Sigmoid colon (tissue), 6 donors: ENCODE measurements at regions not wholly inside any gene's neighbourhood (a gene's known extent, or its start where the extent isn't known, plus 50 kb on each side); places are given as distances from the start of the nearest gene placed in this dataset.
A peak's percentile ranks its signal among the peaks of the same experiment; 100 is the strongest.

Experiments used
- DNase-seq: peaks from one replicate; pipeline ENCODE4 v3.0.0-alpha.2; 2019
- H3K27ac ChIP-seq, 4 donors: fragments of 200-600 bp; sonication (generic); one replicate each; pipeline ENCODE4 v1.5.1; 2016 to 2019; ENCODE audit warnings: mild to moderate bottlenecking in 1 of 4
- H3K27me3 ChIP-seq, 3 donors: fragments of 200-600 bp; sonication (generic); one replicate each; pipeline ENCODE4 v1.5.1; 2019; ENCODE audit warnings: mild to moderate bottlenecking in 1 of 3
- H3K36me3 ChIP-seq, 4 donors: fragments of 200-600 bp; sonication (generic); one replicate each; pipeline ENCODE4 v1.5.1; 2016 to 2019
- H3K4me1 ChIP-seq, 4 donors: fragments of 200-600 bp; sonication (generic); one replicate each; pipeline ENCODE4 v1.5.1; 2017 to 2019
- H3K4me3 ChIP-seq, 4 donors: fragments of 200-600 bp; sonication (generic); one replicate each; pipeline ENCODE4 v1.5.1; 2017 to 2019; ENCODE audit warnings: mild to moderate bottlenecking in 2 of 4, moderate library complexity in 1 of 4
- H3K9me3 ChIP-seq, 4 donors: fragments of 200-600 bp in 3 of 4; sonication (generic) in 3 of 4; one replicate each; pipeline versions ENCODE4 v1.5.1 to v1.6.1; 2013 to 2019
- CTCF ChIP-seq, 4 experiments: fragments of 450-650 bp in 3 of 4; fragments of 200-600 bp in 1 of 4; IDR thresholded peaks; one replicate each; pipeline ENCODE4 v1.5.1; 2016 to 2019; ENCODE audit warnings: antibody characterized with exemption in 4 of 4, mild to moderate bottlenecking in 3 of 4, moderate library complexity in 2 of 4
- EP300 ChIP-seq, 4 donors: sonication (generic); formaldehyde crosslinking; IDR thresholded peaks; one replicate each; pipeline ENCODE4 v1.6.1; 2017; ENCODE audit warnings: antibody characterized with exemption in 4 of 4
- POLR2A ChIP-seq, 2 donors: fragments of 450-650 bp; IDR thresholded peaks; one replicate each; pipeline ENCODE4 v1.6.1; 2016; ENCODE audit warnings: antibody characterized with exemption in 2 of 2, mild to moderate bottlenecking in 2 of 2, moderate library complexity in 2 of 2
- POLR2AphosphoS5 ChIP-seq, 4 donors: sonication (generic); formaldehyde crosslinking; IDR thresholded peaks; one replicate each; pipeline ENCODE4 v1.6.1; 2017; ENCODE audit warnings: antibody characterized with exemption in 4 of 4
- WGBS, 2 donors: extraction: QIAGEN DNeasy Blood & Tissue Kit; methylation state at CpG; one replicate each; pipeline ENCODE4 v1.1.7; 2013; 5-methylcytosine and 5-hydroxymethylcytosine counted together
- intact Hi-C: fragments of 100-400 bp; cut with DNase I; formaldehyde crosslinking; loops from one replicate; pipeline ENCODE4 v1.15.1; 2023
- donor health status: healthy with polysubstance abuse.
- donor health status: healthy.

- Histone ChIP-seq H3K27ac (no peak overlapping the region), H3K4me1 (peaks cover 0 to 21% (median 13%) of the 10 kb centered on the region in 4 donors), H3K36me3 (no peaks in the 10 kb centered on the region), H3K27me3 (no peaks in the 10 kb centered on the region), H3K9me3 (no peaks in the 10 kb centered on the region), H3K4me3 (no peak overlapping the region)
- DNase-seq, result no peak
- WGBS, 2 donors, result 59 to 82% methylated on average over 1 of the region's 1 CpG
- no peak for TF ChIP-seq POLR2A (IDR thresholded peaks at IDR 0.05)
- TF ChIP-seq EP300 (IDR thresholded peaks at IDR 0.05), result no peak
- TF ChIP-seq POLR2AphosphoS5 (IDR thresholded peaks at IDR 0.05), result no peak
- TF ChIP-seq CTCF (IDR thresholded peaks at IDR 0.05), result no peak
- intact Hi-C loops, result loop anchor here (2.0 kb wide), 1 partner anchor 760 kb away; no protein-coding TSS in a partner anchor
Observed at GRCh38 chr11:11027288-11027687, 169.4 kb upstream of the ZBED5 start.

- H3K27me3 ChIP-seq, result no peaks in the 10 kb centered on the region
- no peak for TF ChIP-seq CTCF (IDR thresholded peaks at IDR 0.05)
- TF ChIP-seq EP300 (IDR thresholded peaks at IDR 0.05), result no peak
- H3K4me3 ChIP-seq, result no peak overlapping the region
- H3K4me1 ChIP-seq, result peaks cover 0 to 13% (median 2%) of the 10 kb centered on the region in 4 donors
- no peaks in the 10 kb centered on the region for H3K9me3 ChIP-seq
- no peak for DNase-seq
- no peak overlapping the region for H3K27ac ChIP-seq
- WGBS, 2 donors, result 80 to 81% methylated on average over 2 of the region's 2 CpGs
- intact Hi-C loops, result no loop called here
- H3K36me3 ChIP-seq, result no peaks in the 10 kb centered on the region
Observed at GRCh38 chr11:11025087-11025486, 167.2 kb upstream of the ZBED5 start.

- TF ChIP-seq POLR2AphosphoS5 (IDR thresholded peaks at IDR 0.05) (no peak), CTCF (IDR thresholded peaks at IDR 0.05) (peak in 3 of 4 experiments; percentile 39 to 47 (median 43)), POLR2A (IDR thresholded peaks at IDR 0.05) (no peak)
- intact Hi-C loops, result loop anchor here (1.0 to 2.0 kb wide), 2 partner anchors 89 to 229 kb away; no protein-coding TSS in a partner anchor
- 16 to 37% methylated on average over 4 of the region's 4 CpGs for WGBS, 2 donors
- DNase-seq, result no peak
- H3K4me3 ChIP-seq, result no peak overlapping the region
- no peaks in the 10 kb centered on the region for H3K36me3 ChIP-seq
- H3K9me3 ChIP-seq, result no peaks in the 10 kb centered on the region
- H3K27ac ChIP-seq, result no peak overlapping the region
- no peaks in the 10 kb centered on the region for H3K4me1 ChIP-seq
- no peaks in the 10 kb centered on the region for H3K27me3 ChIP-seq
Observed at GRCh38 chr11:11022125-11022730, 164.4 kb upstream of the ZBED5 start.

GRCh38 chr11:11021563-11021962 lies 163.7 kb upstream of the ZBED5 start:
- DNase-seq, result no peak
- intact Hi-C loops, result no loop called here
- WGBS, 2 donors, result 62 to 79% methylated on average over 4 of the region's 4 CpGs
- Histone ChIP-seq H3K36me3 (no peaks in the 10 kb centered on the region), H3K4me1 (no peaks in the 10 kb centered on the region), H3K27ac (no peak overlapping the region), H3K27me3 (no peaks in the 10 kb centered on the region), H3K4me3 (no peak overlapping the region), H3K9me3 (no peaks in the 10 kb centered on the region)
- TF ChIP-seq POLR2A (IDR thresholded peaks at IDR 0.05) (no peak), CTCF (IDR thresholded peaks at IDR 0.05) (no peak)

- Histone ChIP-seq H3K4me1 (no peaks in the 10 kb centered on the region), H3K4me3 (no peak overlapping the region), H3K9me3 (no peaks in the 10 kb centered on the region), H3K27ac (no peak overlapping the region), H3K27me3 (no peaks in the 10 kb centered on the region), H3K36me3 (no peaks in the 10 kb centered on the region)
- WGBS, 2 donors, result 49 to 68% methylated on average over 6 of the region's 6 CpGs
- intact Hi-C loops, result no loop called here
- no peak for DNase-seq
- TF ChIP-seq POLR2A (IDR thresholded peaks at IDR 0.05) (no peak), EP300 (IDR thresholded peaks at IDR 0.05) (no peak), CTCF (IDR thresholded peaks at IDR 0.05) (no peak), POLR2AphosphoS5 (IDR thresholded peaks at IDR 0.05) (no peak)
Observed at GRCh38 chr11:11020747-11021149, 162.9 kb upstream of the ZBED5 start.
